DMS53 treated with DMSO at 0.1 percent for 48 hours (cell line): ENCODE measurements at regions not wholly inside any gene's neighbourhood (a gene's known extent, or its start where the extent isn't known, plus 50 kb on each side); places are given as distances from the start of the nearest gene placed in this dataset.
"Not testable (repeated sequence)": the region's sequence is repeated elsewhere in the genome, so short reads cannot be mapped to it uniquely, and the experiment has no call there.

Experiments used
- DNase-seq: peaks from one replicate; lab custom pipeline; 2025; ENCODE audit not compliant: unreplicated experiment; lab: John Stamatoyannopoulos, UW

DNA sequence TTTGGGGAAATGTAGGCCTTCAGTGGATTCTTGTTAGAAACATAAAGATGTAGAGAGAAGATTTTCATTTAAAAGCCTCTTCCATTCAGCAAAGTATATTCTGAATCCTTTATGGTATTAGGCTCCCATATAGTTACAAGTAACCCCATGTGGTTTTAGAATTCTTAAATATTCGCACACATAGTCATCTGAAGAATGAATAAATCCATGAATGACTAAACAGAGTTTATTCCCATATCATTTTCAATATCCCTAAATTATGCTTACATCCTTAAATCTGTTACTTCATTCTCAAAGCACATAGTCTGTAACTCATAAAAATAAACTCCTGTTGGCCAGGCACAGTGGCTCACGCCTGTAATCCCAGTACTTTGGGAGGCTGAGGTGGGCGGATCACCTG lies 962.1 kb downstream of the KCNJ18 start:
- DNase-seq = no peak

DNA sequence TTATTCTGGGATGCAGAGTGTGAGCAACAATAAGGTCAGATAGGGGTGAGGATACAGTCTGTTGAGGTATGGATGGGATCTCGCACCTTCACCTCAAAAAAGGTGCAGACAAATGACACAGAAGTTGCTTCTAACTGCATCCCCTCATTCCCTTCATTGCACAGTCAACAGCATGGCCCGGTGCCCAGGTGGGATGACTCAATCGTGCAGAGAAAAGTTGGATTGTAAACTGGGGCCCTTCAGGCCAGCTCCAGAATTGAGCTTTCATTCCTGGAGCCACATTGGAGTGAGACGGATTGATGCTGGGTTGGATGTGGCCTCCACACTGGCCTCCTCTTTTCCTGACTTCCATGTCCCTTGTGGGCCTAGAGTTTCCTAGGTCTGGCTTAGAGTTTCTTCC lies 977.4 kb downstream of the KCNJ18 start:
- DNase-seq = no peak

DNA sequence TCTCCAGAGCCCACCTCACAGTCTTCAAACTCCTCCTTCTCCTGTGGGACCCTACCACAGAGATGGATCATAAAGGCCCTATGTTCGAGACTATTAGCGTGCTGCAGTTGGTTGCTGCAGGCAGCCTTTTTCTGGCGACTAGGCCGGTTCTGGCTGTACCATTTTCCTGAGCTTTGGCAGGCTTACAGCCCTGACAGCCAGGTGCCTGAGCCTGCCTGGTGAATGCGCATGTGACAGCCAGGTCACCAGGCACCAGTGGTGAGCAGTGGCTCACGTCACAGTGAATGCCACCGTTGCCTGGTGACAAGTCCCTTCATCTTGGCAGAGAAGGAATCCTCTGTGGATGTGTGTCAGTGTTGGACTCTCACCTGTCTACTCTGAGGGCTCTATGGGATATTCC lies 978.8 kb downstream of the KCNJ18 start:
- no peak for DNase-seq

DNA sequence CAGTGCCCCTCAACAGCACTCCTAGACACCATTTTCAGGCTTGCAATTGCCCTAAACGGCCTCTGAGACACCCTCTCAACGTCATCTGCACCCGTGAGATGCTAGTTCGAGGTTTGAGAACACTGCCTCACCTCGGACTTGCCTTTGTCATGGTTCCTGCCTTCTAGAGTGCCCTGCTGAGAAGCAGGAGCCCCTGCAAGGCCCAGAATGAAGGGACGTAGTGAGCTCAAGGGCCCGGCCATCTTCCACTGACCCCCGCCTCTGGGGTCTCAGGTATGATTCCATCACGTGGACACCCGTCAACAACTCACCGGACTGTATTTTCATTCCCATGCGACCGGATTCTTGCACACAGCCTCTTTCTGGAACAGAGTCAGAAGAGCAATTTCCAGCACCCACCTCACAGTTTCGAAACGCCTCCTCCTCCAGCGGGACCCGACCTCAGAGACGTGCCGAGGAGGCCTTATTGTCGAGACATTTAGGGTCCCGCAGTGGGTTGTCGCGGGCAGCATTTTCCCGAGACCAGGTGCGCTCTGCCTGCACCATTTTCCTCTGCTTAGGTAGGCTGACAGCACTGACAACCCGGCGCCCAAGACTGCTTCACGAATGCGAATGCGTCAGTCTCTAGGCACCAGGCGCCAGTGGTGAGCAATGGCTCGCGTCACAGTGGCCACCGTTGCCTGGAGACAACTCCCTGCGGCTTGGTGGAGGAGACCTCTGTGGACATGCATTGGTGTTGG lies 999.9 kb downstream of the KCNJ18 start:
- DNase-seq = no peak

GRCh38 chr17:22692806-22693171 lies 1000.5 kb downstream of the KCNJ18 start:
- no peak for DNase-seq

GRCh38 chr17:22694362-22695227 lies 1002.3 kb downstream of the KCNJ18 start:
- no peak for DNase-seq

GRCh38 chr17:22695228-22695619 lies 1002.9 kb downstream of the KCNJ18 start:
- no peak for DNase-seq

DNA sequence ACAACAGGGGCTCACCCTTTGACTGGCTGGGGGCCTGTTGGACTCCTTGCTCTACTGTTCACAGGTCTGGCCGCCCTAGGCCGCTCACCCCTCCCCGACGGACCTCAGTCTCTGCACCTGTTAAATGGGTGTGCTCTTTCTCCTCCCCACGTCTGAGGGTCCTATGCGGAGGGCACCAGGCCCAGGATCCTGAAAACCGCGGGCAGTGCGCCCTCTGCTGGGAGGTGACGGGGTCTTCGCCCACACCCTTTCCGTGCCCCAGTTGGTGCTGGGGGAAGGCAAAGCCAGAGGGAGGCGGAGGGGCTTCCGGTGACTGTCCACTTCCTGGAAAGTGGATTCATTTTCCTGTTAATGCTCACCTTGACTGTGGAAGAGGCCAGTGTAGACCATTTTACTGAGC lies 1010.9 kb downstream of the KCNJ18 start:
- DNase-seq = no peak

- DNase-seq = no peak
Observed at GRCh38 chr17:22703786-22704441, 1011.6 kb downstream of the KCNJ18 start.

GRCh38 chr17:22704674-22705073 lies 1012.4 kb downstream of the KCNJ18 start:
- DNase-seq = peak; percentile 2

DNA sequence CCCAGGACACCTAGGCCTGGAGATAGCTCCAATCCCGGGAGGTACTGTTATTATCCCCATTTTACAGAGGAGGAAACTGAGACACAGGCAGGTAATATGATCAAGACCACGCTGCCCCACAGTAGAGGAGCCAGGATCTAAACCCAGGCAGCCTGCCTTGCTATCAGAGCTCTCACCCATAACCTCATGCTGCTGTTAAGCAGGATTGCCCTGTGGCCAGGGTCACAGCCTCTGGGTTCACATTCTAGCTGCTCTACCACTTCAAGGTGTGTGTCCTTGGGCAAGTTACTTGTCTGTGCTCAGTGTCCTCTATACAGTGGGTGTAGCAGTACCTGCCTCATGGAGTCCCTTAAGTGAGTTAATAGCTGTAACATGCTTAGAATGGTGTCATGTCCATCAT lies 1015.3 kb downstream of the KCNJ18 start:
- DNase-seq = no peak

DNA sequence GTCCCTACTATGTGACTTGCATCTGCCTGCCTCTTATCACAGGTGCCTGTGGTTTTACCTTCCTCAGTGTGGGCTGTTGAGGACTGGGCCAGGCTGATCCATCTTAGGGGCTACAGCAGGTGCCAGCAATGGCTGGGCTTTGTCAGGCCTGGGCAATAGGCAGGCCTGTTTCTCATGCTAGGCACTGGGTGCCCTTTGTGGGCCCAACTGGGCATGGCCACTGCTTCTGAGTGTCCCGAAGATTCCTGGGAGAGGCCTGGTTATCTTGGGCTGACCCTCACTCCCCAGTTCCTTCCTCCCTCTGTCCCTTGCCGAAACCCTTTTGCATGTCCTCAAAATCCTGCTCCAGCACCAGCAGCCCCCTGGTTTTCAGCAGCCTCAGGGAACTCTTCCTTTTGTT lies 1024.9 kb downstream of the KCNJ18 start:
- no peak for DNase-seq

GRCh38 chr17:22718689-22719088 lies 1026.4 kb downstream of the KCNJ18 start:
- DNase-seq = no peak

GRCh38 chr17:22741066-22741465 lies 1048.7 kb downstream of the KCNJ18 start:
- DNase-seq = not testable (repeated sequence)
